GM21786 (cell line): ENCODE measurements at regions not wholly inside any gene's neighbourhood (a gene's known extent, or its start where the extent isn't known, plus 50 kb on each side); places are given as distances from the start of the nearest gene placed in this dataset.

ENCODE experiments used
- ATAC-seq: cut with Tn5 transposase; IDR thresholded peaks from one replicate; pipeline ENCODE4 v1.9.1; 2021; ENCODE audit not compliant: unreplicated experiment

DNA sequence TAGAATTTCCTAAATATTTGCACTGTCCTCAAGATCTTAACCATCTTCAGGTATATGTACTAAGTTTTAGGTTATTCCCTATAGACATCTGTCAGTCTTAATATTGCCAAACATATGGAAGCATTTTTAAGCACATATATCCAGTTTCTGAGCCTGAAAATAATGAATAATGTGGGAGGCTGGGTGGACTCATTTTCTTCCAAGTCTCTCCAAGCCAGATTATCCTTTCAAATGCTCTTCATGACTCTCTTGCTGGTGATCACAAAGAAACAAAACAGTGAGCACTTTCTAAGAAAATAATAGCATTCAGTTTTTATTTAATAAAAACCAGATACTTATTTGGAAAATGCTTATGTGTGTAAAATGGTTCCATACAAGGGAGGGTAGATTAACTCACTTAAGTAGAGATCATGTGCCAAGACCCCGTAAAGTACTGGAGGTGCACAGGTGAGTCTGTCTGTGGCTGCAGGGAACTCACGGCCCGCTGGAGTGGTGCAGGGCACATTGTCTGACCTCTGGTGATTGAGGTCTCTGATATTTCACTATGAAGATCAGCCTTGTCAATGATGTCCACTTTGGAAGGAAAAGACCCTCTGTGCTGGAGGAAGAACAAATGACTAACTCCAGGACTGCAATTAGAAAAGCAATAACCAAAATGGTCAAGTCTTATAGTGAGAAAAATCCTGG is 161.6 kb downstream of the TMEM18 start:
- ATAC-seq, result no peak

DNA sequence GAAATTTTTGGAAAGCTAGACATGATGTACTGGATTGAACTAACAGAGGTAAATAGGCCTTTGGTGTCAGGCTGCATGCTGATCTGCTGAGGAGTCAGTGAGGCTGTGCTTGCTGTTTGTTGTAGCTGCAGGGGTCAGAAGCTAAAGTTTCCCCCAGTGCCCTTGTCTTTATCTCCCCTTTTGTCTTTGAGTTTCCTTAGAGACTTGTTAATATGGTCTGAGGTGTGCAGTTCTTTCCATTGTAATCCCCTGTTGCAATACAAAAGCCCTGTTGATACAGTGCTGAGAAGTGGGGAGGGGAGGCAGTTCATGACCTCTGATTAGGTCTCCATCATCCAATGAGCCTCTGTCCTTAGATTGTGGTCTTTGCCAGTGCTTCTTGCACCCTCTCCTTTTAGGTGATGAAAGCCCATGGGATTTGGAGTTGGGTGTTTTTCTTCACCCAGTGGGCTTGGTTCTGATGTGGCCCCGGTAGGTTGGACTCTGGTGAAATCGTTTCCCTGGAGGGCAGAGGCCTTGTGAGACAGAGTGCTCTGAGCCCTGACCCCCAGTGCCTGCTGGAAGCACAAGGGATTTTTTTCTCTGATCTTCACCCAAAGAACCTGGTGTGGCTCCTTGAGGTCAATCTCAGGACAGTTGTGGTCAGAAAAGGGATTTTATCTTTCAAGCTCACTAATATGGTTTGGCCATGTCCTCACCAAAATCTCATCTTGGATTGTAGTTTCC is 163.1 kb downstream of the TMEM18 start:
- no peak for ATAC-seq

DNA sequence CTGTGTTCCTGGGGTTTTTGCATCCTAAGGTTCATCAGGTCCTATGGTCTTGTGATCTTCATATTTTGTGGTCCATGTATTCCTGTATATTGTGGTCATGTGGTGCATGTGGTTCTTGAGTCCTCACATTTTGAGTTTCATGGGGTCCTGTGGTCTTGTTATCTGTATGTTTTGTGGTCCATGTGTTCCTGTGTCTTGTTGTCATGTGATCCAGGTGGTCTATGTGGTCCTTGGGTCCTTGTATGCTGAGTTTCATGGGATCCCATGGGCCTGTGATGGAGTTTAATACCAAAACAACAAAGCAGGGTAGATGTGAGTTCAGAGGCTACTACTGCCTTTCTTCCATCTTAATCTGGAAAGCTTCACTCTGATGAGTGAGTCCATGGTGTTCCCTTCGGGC is 166.4 kb downstream of the TMEM18 start:
- no peak for ATAC-seq

DNA sequence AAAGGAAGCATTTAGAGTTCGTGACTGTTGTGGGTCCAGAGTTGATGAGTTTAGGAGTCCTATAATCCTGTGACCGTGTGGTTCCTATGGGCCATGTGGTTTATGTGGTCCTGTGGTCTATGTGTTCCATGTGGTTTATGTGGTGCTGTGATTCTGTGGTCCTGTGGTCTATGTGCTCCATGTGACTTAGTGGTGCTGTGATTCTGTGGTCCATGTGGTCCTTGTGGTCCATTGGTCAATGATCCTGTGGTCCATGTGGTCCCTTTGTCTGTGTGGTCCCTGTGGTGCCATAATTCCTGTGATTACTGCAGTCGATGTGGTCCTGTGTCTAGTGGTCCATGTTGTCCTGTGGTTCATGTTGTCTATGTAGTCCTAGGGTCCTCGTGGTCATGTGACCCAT is 167.3 kb downstream of the TMEM18 start:
- no peak for ATAC-seq

DNA sequence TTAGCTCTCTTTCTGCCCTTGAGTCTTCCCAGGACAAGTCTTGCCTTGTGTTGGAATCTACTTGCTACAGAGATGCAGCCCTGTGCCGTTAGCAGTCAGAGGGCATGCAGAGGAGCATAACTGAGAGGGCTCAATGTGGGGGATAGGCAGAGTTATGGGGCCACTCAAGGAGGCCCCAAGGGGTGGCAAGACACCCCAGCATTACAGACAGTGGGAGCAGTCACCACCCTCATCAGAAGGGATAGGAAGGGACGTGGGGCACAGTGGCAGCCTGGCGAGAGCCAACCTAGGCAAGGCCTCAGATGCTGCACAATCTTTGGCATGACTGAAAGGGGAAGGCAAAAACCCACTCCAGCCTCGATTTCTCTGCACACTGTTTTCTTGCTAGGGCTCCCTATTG is 169.1 kb downstream of the TMEM18 start:
- no peak for ATAC-seq

DNA sequence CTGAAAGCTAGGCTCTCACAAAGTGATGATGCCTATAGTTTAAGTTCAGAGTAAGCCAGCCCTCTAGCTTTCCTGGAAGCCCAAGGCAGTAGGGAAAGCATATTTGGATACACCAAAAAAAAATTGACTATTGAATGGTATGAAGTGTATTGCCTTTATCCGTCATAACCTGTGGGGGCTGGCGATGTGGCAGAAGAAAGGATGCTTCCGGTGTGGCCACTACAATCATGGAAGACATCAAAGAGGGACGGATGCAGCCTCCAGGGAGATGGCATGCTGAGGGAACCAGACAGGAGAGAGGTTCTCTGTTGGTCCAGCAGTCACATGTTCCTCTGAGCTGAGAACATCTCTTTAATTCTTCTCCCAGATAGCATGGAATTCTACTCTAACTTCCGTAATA is 170.3 kb downstream of the TMEM18 start:
- no peak for ATAC-seq

DNA sequence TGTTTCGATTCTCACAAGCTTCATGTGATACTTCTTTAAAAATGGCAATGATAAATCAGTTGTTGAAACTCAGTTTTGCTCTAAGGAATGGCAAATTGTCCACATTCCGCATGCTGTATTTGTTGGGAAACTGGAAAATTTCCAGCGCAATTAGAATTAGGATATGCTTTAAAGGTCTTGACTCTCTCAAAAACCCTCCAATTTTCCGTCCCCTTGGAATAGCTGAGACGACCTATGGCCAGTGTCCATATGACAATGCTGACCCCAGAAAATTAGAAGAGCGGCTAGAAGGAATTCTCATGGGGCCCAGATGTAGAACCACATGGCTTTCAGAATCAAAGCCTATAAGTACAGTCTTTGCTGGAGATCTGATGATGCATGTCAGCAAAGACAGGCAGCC is 170.8 kb downstream of the TMEM18 start:
- ATAC-seq, result no peak

DNA sequence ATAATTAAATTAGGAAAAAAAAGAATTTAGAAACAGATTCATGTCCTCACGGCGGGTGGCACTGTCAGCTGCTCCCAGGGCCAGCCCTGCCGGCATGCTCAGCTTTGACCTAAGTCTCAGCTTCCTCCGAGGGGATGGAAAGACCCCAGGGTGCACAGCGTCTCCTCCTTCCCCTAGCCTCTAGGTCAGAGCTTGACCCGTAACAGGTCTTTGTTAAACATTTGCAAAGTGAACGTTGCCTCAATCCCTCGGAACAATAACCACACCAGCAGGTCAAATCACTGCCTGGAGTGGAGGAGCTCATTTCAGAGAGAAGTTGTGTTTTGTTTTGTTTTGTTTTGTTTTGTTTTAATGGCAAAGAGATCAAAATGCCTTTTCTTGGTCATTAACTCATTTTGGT is 171.3 kb downstream of the TMEM18 start:
- ATAC-seq, result no peak

DNA sequence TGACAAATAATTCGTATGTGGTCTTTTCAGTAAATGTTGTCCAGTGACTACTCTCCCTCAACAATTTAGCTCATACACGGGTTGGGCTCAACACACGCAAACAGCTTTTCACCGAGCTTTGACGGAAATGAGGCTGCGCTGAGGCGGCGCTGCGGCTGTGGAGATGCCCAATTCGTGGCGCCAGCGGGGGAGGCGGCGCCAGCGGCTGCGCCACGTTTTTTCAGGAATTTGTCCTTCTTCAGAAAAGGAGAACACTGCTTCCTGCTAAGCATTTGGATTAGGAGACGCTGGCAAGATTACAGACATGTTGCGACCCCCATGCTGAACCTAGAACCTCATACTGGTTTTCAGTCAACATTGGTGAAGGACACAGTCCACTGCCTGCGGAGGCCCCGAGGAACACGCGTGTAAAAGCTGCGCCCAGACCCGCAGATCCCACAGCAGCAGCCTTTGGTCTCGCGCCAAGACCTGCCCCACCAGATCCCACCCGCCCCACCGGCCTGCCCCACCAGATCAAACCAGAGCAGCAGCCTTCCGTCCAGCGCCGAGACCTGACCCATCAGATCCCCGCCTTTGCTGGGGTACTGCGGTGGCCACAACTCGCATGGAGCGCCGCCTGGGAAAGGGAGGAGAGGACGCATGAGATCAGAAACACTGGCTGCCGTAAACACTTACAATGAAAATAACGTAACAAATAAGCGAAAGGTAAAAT is 173.8 kb downstream of the TMEM18 start:
- no peak for ATAC-seq

DNA sequence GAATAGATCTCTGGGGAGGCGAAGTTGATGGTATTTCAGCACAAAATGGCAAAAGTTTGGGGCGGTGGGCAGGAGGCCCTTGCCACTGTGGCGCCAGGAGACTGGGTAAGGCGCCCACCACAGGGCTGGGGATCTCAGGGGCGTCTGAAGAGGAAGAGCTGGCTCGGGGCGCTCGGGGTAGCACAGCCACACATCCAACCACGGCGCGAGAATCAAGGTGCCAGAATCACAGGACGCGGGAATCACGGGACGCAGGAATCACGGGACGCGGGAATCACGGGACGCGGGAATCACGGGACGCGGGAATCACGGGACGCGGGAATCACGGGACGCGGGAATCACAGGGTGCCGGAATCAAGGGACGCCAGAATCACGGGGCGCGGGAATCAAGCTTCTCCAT is 174.4 kb downstream of the TMEM18 start:
- no peak for ATAC-seq

DNA sequence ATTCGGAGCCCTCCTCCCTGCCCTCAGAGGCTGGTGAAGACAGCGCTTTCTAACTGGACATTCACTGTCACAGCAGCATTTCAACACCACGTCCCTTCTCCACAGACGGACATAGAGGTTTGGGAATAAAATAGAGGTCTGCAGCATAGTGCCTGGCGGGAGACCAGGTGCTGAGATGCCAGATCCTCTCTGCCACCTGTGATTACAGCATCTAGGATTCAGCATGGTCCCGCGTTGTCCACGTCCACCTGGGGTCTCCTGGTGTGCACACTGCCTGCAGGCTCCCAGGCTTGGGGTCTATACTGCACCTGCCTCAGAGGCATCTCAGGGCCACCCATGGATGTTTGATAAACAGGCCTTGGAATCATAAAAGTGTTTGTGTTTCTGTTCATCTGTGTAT is 175.5 kb downstream of the TMEM18 start:
- ATAC-seq, result no peak

DNA sequence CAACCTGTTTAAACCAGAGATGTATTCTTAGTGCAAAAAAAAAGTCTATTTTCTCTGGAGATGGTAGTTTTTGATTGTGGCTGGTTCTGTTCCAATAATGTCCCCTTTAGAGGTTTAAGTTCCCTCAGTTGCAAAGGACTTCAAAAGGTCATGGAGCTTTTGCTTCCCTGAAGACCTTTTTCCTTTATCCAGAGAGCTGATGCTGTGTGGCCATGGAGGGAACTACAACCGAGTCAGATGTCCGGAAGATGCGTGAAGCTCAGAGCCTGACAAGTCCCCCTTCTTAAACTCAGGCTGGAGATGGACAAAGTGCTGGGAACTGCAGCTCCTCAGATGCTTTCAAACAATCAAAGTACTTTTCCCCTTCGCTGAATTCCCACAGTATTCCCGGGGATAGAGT is 176.1 kb downstream of the TMEM18 start:
- ATAC-seq, result no peak

DNA sequence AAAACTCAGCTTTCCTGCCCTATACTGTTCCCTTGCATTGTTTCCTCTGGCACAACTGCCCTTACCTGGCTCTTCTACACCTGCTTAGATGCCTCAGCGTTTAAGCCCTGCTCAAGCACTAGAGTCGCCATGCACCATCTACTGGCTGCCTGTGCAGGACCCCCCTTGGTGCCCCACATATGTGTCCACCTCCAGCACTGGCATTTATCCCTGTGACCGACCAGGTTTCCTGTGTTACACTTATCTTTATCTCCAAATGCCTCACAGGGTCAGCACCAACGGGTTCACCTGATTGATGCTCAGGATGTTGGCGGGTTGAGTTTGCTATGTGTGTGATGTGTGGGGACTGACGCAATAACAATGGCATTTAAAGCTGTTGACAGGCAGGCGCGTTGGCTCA is 177.5 kb downstream of the TMEM18 start:
- no peak for ATAC-seq

DNA sequence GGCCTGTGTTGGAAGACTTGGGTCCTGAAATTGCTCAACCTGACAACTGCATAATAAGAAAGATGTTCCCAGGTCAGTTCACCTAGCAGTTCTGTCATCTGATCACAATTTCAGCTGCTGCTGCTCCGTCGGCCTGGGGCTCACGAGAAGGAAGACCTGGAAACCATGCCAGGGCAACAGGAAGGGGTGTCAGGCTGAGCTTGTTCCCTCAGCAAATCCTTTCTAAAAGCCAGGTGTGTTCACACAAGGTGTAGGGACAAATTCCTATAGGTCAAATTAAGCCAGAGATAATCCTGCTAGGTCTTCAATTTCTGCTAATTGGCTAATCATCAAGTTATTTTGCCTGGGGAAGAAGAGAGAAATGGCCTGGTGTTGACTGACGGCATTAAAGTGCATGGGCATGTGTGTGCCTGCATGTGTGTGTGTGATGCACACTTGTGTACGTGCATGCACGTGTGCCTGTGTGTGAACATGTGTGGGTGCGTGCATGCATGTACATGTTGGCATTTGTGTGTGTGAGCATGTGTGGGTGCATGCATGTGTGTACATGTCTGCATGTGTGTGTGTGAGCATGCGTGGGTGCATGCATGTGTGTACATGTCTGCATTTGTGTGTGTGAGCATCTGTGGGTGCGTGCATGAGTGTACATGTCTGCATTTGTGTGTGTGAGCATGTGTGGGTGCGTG is 178.6 kb downstream of the TMEM18 start:
- ATAC-seq, result no peak

DNA sequence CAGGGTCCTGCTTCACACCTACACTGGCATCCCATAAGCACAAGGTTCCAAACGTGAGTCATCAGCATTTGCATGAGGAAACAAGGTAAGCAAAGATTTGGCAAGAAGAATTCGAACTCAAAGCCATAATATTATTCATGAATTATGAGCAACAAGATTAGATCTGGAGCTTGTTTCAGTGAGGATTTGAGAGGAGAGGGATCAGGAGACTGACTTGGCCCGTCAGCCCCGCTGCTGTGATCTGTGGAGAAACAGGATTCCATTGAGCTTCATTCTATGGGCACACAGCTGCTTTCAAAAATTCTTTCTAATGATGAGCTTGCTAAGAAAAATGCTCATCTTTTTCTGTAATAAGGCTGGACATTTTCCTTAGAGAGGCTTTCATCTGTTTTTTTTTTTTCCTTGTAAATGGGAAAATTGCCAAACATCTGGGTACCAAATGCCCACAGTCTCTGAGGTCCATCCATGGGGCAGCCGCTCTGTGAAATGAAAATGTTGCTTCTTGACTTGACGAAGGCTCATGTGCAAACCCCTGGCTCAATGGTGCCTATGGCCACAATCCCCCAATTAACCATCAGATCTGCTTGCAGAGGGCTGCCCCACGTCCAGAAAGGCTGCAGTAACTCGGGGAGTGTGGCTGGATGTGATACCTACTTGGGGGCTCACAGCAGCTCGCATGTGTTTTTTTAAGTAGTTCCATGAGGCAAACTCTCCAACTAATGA is 179.3 kb downstream of the TMEM18 start:
- no peak for ATAC-seq

DNA sequence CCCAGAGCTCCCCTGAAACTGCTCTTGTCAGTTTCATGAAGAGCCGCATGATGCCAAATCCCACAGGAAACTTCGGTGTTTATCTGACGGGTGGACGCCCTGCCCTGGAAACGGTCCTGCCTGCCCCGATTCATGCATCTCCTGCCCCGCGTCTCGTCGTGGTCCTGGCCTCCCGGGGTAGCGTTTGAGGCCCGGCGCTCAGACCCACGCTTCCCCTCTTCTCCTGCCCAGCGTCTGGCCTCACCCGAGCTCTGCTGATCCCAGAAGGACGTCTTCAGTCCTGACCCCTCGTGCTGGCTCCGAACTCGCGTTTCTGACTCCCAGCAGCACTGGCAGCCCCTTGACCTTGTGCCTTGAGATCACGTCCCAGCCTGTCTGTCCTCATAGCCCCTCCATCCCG is 180.5 kb downstream of the TMEM18 start:
- no peak for ATAC-seq

DNA sequence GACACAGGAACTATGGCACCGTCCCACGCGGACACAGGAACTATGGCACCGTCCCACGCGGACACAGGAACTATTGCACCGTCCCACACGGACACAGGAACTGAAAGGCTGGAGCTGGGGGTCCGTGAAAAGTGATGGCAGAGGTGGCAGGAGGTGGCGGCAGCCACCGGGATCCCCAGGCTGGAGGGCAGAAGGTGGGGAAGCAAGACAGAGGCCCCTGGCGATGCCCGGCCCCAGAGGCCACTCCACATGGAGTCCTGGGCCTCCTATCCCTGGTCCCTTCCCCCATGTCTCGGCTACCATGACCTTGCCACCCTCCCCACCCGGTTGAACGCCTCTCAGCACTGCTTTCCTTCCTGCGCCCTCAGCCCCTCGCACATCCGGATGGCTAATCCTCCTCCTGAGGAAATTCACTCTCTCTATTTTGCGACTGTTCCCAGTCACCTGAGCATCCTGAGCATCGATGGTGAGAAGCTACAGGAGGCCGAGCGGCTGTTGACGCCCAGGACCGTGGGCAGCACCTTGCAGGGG is 181.4 kb downstream of the TMEM18 start:
- ATAC-seq, result no peak

DNA sequence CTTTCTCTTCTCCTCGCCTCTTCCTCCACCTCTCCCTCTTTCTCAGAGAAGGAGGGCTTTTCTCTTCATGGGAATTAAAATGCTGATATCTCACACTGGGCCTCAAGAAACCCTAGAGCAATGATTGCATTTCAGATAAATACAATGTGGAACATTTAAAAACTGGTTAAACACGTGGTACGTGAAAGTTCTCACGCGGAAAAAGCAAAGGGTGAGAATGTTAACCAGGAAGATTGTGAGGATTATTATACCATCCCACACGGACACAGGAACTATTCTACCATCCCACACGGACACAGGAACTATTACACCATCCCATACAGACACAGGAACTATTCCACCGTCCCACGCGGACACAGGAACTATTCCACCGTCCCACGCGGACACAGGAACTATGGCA is 182.4 kb downstream of the TMEM18 start:
- ATAC-seq, result no peak

DNA sequence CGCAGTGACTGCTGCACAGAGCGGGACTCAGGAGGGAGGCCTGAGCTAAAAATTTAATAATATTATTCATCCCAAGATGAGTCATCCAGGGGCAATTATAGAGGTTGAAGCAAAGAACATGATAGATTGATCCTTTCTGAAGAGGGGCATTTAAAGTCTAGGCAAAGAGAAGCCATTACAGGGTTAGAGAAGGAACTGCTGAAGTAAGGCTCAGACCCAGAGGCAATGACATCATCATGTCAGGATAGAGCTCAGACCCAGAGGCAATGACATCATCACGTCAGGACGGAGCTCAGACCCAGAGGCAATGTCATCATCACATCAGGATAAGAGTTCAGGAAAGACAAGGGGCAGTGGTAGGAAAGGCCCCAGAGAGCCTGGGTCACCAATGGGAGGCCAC is 184.0 kb downstream of the TMEM18 start:
- ATAC-seq, result no peak

DNA sequence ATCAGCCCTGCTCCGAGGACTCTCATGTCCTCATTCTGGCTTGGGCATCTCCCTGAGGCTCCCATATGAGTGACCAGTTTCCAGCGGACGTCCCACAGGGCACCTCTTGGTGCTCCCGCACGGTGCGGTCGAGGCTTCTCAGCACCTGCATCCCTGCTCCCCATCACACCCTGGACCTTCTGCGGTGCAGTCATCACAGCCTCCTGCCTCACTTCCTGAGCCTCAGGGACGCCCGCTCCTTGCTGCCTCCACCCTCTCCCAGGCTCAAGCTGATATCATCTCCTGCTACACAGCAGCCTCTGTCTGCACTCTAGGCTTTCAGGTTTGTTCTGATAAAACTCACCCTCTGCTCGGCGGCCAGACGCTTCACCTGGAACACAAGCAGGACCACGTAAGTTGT is 185.0 kb downstream of the TMEM18 start:
- no peak for ATAC-seq

DNA sequence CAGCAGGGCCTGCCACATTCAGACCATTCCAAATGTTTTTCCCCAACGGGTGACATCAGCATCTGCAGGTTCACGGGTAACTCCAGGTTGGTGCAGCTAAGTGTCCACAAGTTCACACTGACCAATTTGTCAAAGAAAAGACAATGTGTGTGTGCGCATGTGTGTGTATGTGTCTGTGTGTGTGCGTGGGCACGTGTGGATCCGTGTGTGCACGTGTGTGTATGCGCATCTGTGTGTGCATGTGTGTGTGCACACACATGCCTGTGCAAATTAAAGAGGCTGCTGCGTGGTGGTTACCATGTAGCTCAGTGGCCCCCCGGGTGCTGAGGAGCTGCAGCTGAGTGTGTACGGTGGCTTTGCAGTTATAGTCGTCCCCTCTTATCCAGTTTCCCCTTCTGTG is 187.4 kb downstream of the TMEM18 start:
- no peak for ATAC-seq
